ENCODE measurements at regions not wholly inside any gene's neighbourhood (a gene's known extent, or its start where the extent isn't known, plus 50 kb on each side); places are given as distances from the start of the nearest gene placed in this dataset.

DNA sequence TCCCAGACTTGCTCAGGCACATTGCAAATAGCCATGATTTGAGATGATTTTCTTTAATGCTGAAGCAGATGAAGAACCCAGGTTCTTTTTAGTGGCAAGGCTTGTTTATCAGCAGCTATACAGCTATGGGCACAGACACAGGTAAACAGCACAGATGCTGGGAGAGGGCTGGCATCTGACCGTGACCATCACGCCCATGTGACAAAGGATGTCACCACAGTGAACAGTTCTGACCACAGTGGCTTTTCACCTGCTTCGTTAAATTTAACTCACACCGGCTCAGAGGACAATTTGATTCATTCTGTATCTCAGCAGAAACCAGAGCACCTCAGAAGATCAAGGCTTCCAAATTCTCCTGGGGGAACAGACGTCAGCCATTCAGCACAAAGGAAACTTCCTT is 142.6 kb downstream of the CDH26 start:
- TF ChIP-seq ISL1 (CRISPR knock-in tag; IDR thresholded peaks at IDR 0.05) = no peak
- TF ChIP-seq ZNF70 (CRISPR knock-in tag; IDR thresholded peaks at IDR 0.05) = no peak
- TF ChIP-seq BACH2 (CRISPR knock-in tag; IDR thresholded peaks at IDR 0.05; ENCODE audit: borderline replicate concordance) = no peak
- no peak for TF ChIP-seq CSDC2 (CRISPR knock-in tag; IDR thresholded peaks at IDR 0.05)
- no peak for TF ChIP-seq TCF4 (CRISPR knock-in tag; IDR thresholded peaks at IDR 0.05; ENCODE audit: borderline replicate concordance)
- TF ChIP-seq OSR1 (CRISPR knock-in tag; IDR thresholded peaks at IDR 0.05) = no peak
- TF ChIP-seq GLIS3 (CRISPR knock-in tag; IDR thresholded peaks at IDR 0.05) = no peak
- TF ChIP-seq, protein P1, sequence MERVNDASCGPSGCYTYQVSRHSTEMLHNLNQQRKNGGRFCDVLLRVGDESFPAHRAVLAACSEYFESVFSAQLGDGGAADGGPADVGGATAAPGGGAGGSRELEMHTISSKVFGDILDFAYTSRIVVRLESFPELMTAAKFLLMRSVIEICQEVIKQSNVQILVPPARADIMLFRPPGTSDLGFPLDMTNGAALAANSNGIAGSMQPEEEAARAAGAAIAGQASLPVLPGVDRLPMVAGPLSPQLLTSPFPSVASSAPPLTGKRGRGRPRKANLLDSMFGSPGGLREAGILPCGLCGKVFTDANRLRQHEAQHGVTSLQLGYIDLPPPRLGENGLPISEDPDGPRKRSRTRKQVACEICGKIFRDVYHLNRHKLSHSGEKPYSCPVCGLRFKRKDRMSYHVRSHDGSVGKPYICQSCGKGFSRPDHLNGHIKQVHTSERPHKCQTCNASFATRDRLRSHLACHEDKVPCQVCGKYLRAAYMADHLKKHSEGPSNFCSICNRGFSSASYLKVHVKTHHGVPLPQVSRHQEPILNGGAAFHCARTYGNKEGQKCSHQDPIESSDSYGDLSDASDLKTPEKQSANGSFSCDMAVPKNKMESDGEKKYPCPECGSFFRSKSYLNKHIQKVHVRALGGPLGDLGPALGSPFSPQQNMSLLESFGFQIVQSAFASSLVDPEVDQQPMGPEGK (CRISPR knock-in tag; IDR thresholded peaks at IDR 0.05; ENCODE audit: borderline replicate concordance) = no peak
- TF ChIP-seq, protein P2, sequence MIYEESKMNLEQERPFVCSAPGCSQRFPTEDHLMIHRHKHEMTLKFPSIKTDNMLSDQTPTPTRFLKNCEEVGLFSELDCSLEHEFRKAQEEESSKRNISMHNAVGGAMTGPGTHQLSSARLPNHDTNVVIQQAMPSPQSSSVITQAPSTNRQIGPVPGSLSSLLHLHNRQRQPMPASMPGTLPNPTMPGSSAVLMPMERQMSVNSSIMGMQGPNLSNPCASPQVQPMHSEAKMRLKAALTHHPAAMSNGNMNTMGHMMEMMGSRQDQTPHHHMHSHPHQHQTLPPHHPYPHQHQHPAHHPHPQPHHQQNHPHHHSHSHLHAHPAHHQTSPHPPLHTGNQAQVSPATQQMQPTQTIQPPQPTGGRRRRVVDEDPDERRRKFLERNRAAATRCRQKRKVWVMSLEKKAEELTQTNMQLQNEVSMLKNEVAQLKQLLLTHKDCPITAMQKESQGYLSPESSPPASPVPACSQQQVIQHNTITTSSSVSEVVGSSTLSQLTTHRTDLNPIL (CRISPR knock-in tag; IDR thresholded peaks at IDR 0.05; ENCODE audit: low read depth) = no peak
- TF ChIP-seq ARNTL (CRISPR knock-in tag; IDR thresholded peaks at IDR 0.05; ENCODE audit: borderline replicate concordance, low read depth) = no peak
